Mucosa of rectum (tissue), 2 donors: ENCODE measurements at regions not wholly inside any gene's neighbourhood (a gene's known extent, or its start where the extent isn't known, plus 50 kb on each side); places are given as distances from the start of the nearest gene placed in this dataset.

Source experiments
- H3K27ac ChIP-seq, 2 donors: one replicate each; pipeline ENCODE4 v1.7.0; 2013; ENCODE audit warnings: inconsistent platforms in 2 of 2, low read depth in 2 of 2, low read length in 2 of 2
- H3K27me3 ChIP-seq, 2 donors: one replicate each; pipeline ENCODE4 v1.7.0; 2013; ENCODE audit warnings: low read length in 2 of 2; ENCODE audit not compliant: control insufficient read depth in 2 of 2, insufficient read depth in 2 of 2
- H3K36me3 ChIP-seq, 2 donors: one replicate each; pipeline ENCODE4 v1.7.0; 2013; ENCODE audit warnings: low read length in 2 of 2; ENCODE audit not compliant: control insufficient read depth in 2 of 2, insufficient read depth in 2 of 2
- H3K4me1 ChIP-seq, 2 donors: one replicate each; pipeline ENCODE4 v1.7.0; 2013; ENCODE audit warnings: low read length in 2 of 2, mild to moderate bottlenecking in 1 of 2; ENCODE audit not compliant: control insufficient read depth in 2 of 2, insufficient read depth in 2 of 2
- H3K4me3 ChIP-seq, 2 donors: one replicate each; pipeline ENCODE4 v1.7.0; 2013; ENCODE audit warnings: low read length in 2 of 2
- H3K9ac ChIP-seq, 2 donors: one replicate each; pipeline ENCODE4 v1.7.0; 2013; ENCODE audit warnings: low read length in 2 of 2, low read depth in 1 of 2, mild to moderate bottlenecking in 1 of 2
- H3K9me3 ChIP-seq, 2 donors: one replicate each; pipeline ENCODE4 v1.7.0; 2013; ENCODE audit warnings: low read length in 2 of 2; ENCODE audit not compliant: control insufficient read depth in 2 of 2
- donor health status: healthy.
- donor health status: Normal muscosa, but diverticular disease.

- Histone ChIP-seq H3K4me3 (no peak overlapping the region), H3K36me3 (no peaks in the 10 kb centered on the region), H3K27ac (no peak overlapping the region), H3K27me3 (no peaks in the 10 kb centered on the region), H3K9ac (no peak overlapping the region), H3K9me3 (no peaks in the 10 kb centered on the region), H3K4me1 (no peaks in the 10 kb centered on the region)
Observed at GRCh38 chr3:145721273-145721805, 439.6 kb downstream of the PLOD2 start.

- no peak overlapping the region for H3K9ac ChIP-seq
- H3K9me3 ChIP-seq, result no peaks in the 10 kb centered on the region
- H3K4me1 ChIP-seq, result no peaks in the 10 kb centered on the region
- no peak overlapping the region for H3K27ac ChIP-seq
- no peak overlapping the region for H3K4me3 ChIP-seq
- no peaks in the 10 kb centered on the region for H3K27me3 ChIP-seq
- no peaks in the 10 kb centered on the region for H3K36me3 ChIP-seq
Observed at GRCh38 chr3:145721815-145722214, 439.2 kb downstream of the PLOD2 start.

- H3K27ac ChIP-seq, result no peak overlapping the region
- H3K9me3 ChIP-seq, result no peaks in the 10 kb centered on the region
- no peaks in the 10 kb centered on the region for H3K36me3 ChIP-seq
- H3K9ac ChIP-seq, result no peak overlapping the region
- H3K27me3 ChIP-seq, result no peaks in the 10 kb centered on the region
- H3K4me1 ChIP-seq, result no peaks in the 10 kb centered on the region
- no peak overlapping the region for H3K4me3 ChIP-seq
Observed at GRCh38 chr3:145727476-145727875, 433.5 kb downstream of the PLOD2 start.

- Histone ChIP-seq H3K4me1 (no peaks in the 10 kb centered on the region), H3K9me3 (no peaks in the 10 kb centered on the region), H3K36me3 (no peaks in the 10 kb centered on the region), H3K9ac (no peak overlapping the region), H3K27me3 (no peaks in the 10 kb centered on the region), H3K4me3 (no peak overlapping the region), H3K27ac (no peak overlapping the region)
Observed at GRCh38 chr3:145735631-145736030, 425.4 kb downstream of the PLOD2 start.

GRCh38 chr3:145737952-145738351, 423.0 kb downstream of the PLOD2 start:
- Histone ChIP-seq H3K27ac (no peak overlapping the region), H3K27me3 (no peaks in the 10 kb centered on the region), H3K9me3 (no peaks in the 10 kb centered on the region), H3K36me3 (no peaks in the 10 kb centered on the region), H3K4me3 (no peak overlapping the region), H3K9ac (no peak overlapping the region), H3K4me1 (no peaks in the 10 kb centered on the region)

- H3K4me3 ChIP-seq, result no peak overlapping the region
- no peak overlapping the region for H3K9ac ChIP-seq
- H3K9me3 ChIP-seq, result no peaks in the 10 kb centered on the region
- no peaks in the 10 kb centered on the region for H3K4me1 ChIP-seq
- H3K36me3 ChIP-seq, result no peaks in the 10 kb centered on the region
- H3K27me3 ChIP-seq, result no peaks in the 10 kb centered on the region
- H3K27ac ChIP-seq, result no peak overlapping the region
Observed at GRCh38 chr3:145739926-145740325, 421.1 kb downstream of the PLOD2 start.

- Histone ChIP-seq H3K27ac (no peak overlapping the region), H3K27me3 (no peaks in the 10 kb centered on the region), H3K36me3 (no peaks in the 10 kb centered on the region), H3K9ac (no peak overlapping the region), H3K9me3 (no peaks in the 10 kb centered on the region), H3K4me1 (no peaks in the 10 kb centered on the region), H3K4me3 (no peak overlapping the region)
Observed at GRCh38 chr3:145750657-145751056, 410.3 kb downstream of the PLOD2 start.

GRCh38 chr3:145752576-145752975, 408.4 kb downstream of the PLOD2 start:
- Histone ChIP-seq H3K4me3 (no peak overlapping the region), H3K36me3 (no peaks in the 10 kb centered on the region), H3K4me1 (no peaks in the 10 kb centered on the region), H3K9me3 (no peaks in the 10 kb centered on the region), H3K27me3 (no peaks in the 10 kb centered on the region), H3K27ac (no peak overlapping the region), H3K9ac (no peak overlapping the region)

- H3K9me3 ChIP-seq, result no peaks in the 10 kb centered on the region
- H3K27me3 ChIP-seq, result no peaks in the 10 kb centered on the region
- H3K36me3 ChIP-seq, result no peaks in the 10 kb centered on the region
- no peak overlapping the region for H3K27ac ChIP-seq
- no peak overlapping the region for H3K4me3 ChIP-seq
- no peak overlapping the region for H3K9ac ChIP-seq
- no peaks in the 10 kb centered on the region for H3K4me1 ChIP-seq
Observed at GRCh38 chr3:145754605-145755289, 406.2 kb downstream of the PLOD2 start.

GRCh38 chr3:145760036-145760435, 400.9 kb downstream of the PLOD2 start:
- H3K27ac ChIP-seq, result no peak overlapping the region
- H3K36me3 ChIP-seq, result no peaks in the 10 kb centered on the region
- no peak overlapping the region for H3K4me3 ChIP-seq
- no peaks in the 10 kb centered on the region for H3K4me1 ChIP-seq
- no peak overlapping the region for H3K9ac ChIP-seq
- H3K27me3 ChIP-seq, result no peaks in the 10 kb centered on the region
- H3K9me3 ChIP-seq, result no peaks in the 10 kb centered on the region
